GM18505 (cell line): ENCODE measurements at regions not wholly inside any gene's neighbourhood (a gene's known extent, or its start where the extent isn't known, plus 50 kb on each side); places are given as distances from the start of the nearest gene placed in this dataset.

ENCODE experiments used
- ATAC-seq: cut with Tn5 transposase; IDR thresholded peaks from one replicate; pipeline ENCODE4 v1.9.1; 2021; ENCODE audit not compliant: unreplicated experiment
- POLR2A ChIP-seq: IDR thresholded peaks from 4 replicates; pipeline ENCODE4 v1.6.1; 2011; ENCODE audit warnings: borderline replicate concordance; ENCODE audit not compliant: insufficient read depth, insufficient read length; ENCODE audit errors: extremely low read depth

DNA sequence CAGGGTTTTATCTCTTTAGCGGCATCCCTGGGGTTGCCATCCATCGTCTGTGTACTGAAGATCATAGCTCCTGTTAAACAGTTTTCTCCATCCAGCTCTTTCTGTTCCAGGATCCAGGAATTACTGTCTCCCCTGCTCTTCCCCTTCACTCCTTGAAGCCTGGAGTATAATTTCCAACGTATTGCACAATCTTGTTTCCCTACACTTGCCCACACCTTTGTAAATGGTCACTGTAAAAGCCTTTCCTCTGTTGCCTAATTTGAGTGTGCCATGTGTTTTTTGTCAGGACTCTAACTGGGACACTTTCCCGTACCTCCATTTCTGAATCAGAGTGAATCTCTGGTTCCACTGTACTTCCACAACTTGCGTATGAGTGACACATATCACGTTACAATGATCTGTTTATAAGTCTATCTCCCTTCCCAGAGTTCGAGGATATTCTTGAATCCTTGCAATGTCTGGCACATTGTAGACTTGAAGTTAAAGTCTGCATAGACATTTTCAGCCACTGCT lies 199.6 kb upstream of the SNX7 start:
- no peak for TF ChIP-seq POLR2A
- no peak for ATAC-seq

DNA sequence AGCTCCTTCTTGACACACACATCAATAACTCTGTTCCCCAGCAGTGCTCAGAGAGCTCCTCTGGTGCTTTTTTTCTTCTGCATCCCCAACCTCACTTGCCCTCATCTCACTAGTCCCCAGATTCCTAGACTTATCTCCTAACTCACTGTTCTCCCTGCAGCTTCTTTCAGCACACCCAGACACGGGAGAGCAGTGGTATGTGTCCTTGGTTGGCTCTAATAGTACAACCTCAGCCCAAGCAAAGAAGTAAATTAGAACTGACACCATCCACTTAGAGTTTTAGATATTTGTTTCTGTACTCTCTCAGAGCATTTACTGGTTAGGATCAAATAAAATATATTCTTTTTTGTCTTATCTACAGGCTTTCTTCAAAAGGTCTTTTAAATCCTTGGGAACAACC lies 201.4 kb upstream of the SNX7 start:
- TF ChIP-seq POLR2A: no peak
- no peak for ATAC-seq

DNA sequence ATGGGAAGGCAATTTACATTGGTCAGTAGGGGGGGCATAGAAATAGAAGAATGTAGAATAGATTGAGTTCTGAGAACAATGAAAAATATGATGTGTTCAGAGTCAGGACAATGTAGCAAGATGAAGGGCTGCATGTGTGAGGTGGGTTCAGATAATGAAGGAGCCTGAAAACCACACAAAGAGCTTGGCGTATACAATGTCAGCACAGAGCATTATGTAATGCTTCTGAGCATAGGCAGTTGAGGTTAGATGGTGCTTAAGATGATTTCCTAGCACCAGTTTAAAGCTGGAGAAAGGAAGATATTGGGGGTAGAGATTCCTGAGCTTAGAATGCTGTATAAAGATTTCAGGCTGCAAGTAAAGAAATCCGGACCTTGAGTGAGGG lies 202.0 kb upstream of the SNX7 start:
- no peak for ATAC-seq
- TF ChIP-seq POLR2A: no peak

DNA sequence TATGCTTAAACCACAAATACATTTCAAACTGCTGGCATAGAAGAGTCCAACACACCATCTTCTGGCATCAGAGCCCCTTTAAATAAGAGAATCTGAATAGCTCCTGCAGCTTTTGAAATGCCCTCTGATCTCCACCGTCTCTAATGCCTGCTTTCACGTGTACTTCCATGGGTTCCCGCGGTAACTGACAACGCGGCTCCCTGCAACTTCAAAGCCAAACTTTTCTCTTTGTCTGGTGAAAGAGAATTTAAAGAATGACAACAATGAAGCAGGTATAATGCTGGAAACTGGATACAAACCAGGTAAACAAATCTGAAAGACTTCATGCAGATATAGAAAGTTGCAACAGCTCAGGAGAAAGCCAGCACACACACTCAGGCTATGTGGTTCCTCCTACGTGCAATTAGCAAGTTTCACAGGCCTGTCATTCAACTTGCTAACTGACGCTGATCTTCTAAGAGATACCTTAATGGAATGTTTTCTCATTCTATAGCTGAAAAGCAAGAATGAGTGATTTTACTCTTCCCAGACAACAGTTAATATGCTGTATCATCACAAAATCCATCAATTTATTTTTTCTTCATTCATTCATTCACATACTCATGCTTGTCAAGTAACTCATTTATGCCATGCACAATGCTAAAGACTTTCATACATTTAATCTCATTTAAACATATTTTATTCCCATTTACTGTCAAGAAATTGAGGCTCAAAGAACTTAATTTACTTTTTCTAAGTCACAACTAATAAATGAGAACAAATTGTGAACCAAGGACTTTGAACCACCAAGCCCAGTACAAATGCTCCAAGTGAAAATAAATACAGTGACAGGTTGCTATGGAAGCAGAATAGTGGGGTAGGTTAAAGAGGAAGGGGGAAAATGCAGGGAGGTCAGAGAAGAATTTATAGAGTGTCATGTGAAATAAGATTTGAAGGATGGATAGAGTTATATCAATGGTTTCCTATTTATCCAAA lies 202.7 kb upstream of the SNX7 start:
- TF ChIP-seq POLR2A: no peak
- no peak for ATAC-seq

DNA sequence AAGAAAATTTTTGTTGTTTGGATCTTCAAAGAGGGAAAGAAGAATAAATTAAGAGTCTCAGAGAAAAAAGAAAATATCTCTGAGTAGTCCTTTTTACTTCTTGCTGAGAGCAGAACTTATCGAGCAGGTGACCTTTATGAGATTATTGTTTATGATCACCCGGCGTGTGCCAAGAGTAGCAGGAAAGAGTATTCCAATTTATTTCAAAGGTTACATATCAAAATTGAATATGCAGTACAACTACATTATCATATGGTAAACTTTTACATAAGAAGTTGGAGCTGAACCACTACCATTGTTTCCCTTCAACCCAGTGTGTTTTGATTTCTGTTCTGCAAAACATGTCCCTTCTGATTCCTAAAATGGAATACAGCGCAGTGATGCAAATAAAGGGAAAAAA lies 204.3 kb upstream of the SNX7 start:
- ATAC-seq: no peak
- no peak for TF ChIP-seq POLR2A

DNA sequence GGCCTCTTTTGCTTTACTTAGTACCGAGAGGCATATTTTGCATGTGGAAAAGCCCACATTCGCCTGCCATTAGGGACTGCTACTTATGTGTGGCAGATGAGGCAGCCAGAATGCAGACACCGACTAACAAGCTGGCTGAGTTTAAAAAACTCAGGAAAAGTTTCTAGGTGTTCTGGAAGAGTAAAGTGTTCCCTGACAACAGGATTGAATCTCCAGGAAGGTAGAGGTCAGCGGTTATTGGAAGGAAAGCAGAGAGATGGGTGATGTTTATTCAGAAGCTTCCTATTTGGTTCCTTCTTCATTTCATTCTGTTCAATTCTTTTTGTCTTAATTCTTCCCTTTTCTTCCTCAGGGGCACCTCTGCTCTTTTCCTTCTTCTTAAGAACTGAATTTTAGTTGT lies 206.9 kb upstream of the SNX7 start:
- TF ChIP-seq POLR2A: no peak
- no peak for ATAC-seq

DNA sequence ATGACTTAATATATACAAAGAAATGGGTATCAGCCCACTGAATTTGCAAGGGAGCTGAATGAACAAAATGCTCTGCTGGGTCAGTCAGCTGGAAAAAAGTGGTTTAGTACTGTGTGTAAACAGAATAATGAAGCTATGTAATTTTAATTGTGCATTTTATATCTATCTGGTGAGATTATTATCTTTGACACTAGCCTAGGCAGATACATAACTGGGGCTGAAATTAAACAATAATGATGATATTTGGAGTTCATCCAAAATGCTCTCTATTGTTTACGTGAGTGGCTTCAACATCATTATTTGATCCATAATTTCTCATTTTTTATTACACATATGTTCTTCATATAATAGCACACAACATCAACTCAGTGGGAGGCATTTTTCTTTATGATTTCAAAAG lies 208.5 kb upstream of the SNX7 start:
- no peak for ATAC-seq
- no peak for TF ChIP-seq POLR2A

DNA sequence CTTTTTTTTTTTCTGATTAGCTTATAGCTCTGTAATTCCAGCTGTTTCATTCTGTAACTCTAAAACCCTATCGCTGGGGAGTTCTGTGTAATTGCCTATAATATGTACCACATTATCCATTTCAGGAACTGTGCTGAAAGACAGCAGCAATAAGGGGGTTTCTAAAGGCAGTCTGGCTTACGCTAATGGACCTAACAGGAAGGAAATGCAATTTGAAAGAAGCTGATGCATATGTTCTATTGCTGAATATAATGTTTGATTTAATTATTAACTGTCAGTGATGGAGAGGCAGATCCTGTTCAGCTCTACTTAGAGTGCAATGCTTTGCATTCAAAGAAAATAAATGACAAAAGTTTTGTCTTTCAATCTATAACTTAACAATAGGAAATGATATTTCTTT lies 209.4 kb upstream of the SNX7 start:
- TF ChIP-seq POLR2A: no peak
- ATAC-seq: no peak

DNA sequence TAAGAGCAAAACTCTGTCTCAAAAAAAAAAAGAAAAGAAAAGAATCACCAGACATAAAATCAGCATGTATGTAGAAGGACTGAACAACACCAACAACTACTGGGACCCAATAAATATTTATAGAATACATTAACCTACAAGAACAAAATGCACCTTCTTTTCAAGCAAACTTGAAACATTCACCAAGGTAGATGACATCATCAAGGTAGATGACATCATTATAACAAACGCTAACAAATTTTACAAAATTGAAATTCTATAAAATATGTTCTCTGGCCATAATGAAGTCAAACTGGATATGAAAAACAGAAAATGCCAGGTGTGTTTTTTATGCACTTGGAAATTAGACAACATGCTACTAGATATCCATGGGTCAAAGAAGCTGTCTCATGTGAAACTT lies 220.2 kb upstream of the SNX7 start:
- ATAC-seq: no peak
- no peak for TF ChIP-seq POLR2A

DNA sequence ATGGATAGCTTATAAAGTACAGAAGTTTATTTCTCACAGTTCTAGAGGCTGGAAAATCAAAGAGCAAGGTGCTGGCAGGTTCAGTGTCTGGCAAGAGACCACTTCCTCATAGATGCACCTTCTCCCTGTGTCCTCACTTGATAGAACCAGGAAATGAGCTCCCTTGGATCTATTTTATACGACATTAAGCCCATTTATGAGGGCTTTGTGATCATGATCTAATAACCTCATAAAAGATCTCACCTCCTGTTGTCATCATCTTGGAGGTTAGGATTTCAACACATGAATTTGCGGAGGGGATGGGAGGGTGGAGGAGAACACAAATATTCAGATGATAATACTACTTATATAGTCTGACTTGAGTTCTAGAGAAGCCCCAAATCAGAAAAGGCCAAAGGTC lies 222.1 kb upstream of the SNX7 start:
- ATAC-seq: no peak

DNA sequence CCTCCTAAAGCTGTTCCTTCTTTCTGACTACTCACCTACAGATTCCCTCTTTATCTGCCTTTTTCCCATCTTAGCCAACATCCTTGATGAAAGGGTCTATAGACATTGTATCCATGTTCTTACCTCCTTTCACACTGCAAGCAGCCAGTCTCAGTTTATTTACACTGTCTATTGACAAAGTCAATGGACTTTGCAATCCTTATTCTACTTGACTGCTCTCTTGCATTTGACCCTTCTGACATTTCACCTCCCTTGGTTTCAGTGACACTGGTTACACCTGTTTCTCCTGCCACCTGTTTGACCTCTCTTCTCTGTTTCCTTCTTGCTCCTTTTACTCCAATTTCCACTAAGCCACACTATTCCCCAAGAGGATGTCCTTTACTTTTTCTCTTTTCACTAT lies 224.0 kb upstream of the SNX7 start:
- no peak for ATAC-seq
- TF ChIP-seq POLR2A: no peak

More for the DNA sequence above, 222.1 kb upstream of the SNX7 start:
- no peak for TF ChIP-seq POLR2A

DNA sequence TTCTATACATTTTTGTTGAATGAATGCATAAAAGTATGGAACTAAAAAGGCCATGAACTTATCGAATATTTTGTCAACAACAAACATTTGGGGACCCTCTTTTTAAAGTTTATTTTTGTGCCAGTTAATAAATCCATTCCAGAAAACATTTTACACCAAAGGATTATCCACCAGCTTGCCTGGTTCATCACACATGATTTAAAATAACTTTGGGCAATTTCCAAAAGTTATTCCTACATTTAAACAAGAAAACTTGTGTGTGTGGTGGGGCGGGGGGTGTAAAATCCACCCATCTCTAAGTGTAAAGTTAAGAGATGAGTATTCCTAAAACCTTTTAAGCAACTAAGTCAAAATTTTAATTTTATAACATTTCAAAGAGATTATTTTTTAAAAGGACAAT lies 224.5 kb upstream of the SNX7 start:
- no peak for TF ChIP-seq POLR2A
- no peak for ATAC-seq

DNA sequence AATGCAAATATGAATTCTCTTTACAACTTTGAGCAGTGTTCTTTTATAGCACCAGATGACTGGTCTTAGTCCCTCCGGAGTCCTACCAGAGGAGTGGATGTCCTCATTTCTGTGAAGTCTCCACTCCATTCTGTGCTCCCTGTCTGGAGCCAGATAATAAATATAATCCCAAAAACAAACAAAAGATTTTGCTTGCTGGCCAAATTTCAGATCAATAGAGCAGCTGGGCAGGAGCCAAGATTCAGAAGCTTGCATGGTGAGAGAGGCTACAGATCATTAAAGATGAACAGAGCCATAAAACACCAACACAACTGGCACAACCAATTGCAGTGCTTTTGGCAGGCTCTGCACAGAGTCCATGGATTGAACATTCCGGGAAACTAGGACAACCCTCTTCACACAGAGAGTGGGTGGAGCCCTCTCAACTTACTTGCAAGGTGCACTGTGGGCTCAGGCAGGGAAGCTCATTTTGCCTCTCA lies 231.5 kb upstream of the SNX7 start:
- no peak for ATAC-seq
- TF ChIP-seq POLR2A: no peak

DNA sequence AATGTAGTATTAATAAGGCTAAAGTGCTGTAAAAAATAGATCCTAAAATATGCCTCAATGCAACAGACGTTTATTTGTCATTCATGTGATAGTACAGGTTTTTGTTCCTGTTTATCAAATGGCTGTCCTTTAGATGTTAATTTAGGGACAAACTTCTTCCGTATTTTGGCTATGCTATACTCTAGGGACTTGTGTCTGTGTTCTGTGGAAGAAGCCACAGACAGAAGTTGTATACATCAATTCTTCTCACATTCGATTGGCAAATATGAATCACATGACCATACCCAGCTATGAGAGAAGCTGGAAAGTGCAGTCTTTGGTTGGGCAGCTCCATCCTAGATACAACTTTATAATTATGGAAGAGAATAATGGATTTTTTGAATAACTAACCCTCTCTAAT lies 232.7 kb upstream of the SNX7 start:
- ATAC-seq: no peak
- TF ChIP-seq POLR2A: no peak
